GM18858 (cell line): ENCODE measurements at regions not wholly inside any gene's neighbourhood (a gene's known extent, or its start where the extent isn't known, plus 50 kb on each side); places are given as distances from the start of the nearest gene placed in this dataset.

Experiments
- ATAC-seq: cut with Tn5 transposase; IDR thresholded peaks from one replicate; pipeline ENCODE4 v1.9.1; 2021; ENCODE audit not compliant: unreplicated experiment

- no peak for ATAC-seq
Measured at GRCh38 chr6:18752278-18753068, 365.3 kb downstream of the RNF144B start.

GRCh38 chr6:18753076-18753475, 365.9 kb downstream of the RNF144B start:
- no peak for ATAC-seq

- no peak for ATAC-seq
Measured at GRCh38 chr6:18763086-18763485, 375.9 kb downstream of the RNF144B start.

- ATAC-seq: no peak
Measured at GRCh38 chr6:18784794-18785193, 397.6 kb downstream of the RNF144B start.

- no peak for ATAC-seq
Measured at GRCh38 chr6:18785810-18786490, 398.8 kb downstream of the RNF144B start.

- ATAC-seq: no peak
Measured at GRCh38 chr6:18792866-18793265, 405.7 kb downstream of the RNF144B start.

GRCh38 chr6:18795726-18796125, 408.6 kb downstream of the RNF144B start:
- ATAC-seq: no peak

- no peak for ATAC-seq
Measured at GRCh38 chr6:18820725-18821124, 433.6 kb downstream of the RNF144B start.

- no peak for ATAC-seq
Measured at GRCh38 chr6:18823782-18824386, 436.7 kb downstream of the RNF144B start.

GRCh38 chr6:18829272-18829870, 442.2 kb downstream of the RNF144B start:
- ATAC-seq: no peak

- ATAC-seq: no peak
Measured at GRCh38 chr6:18835976-18836375, 448.8 kb downstream of the RNF144B start.

GRCh38 chr6:18837013-18837412, 449.9 kb downstream of the RNF144B start:
- ATAC-seq: no peak

- ATAC-seq: no peak
Measured at GRCh38 chr6:18842534-18842933, 455.4 kb downstream of the RNF144B start.

- no peak for ATAC-seq
Measured at GRCh38 chr6:18845896-18846295, 458.7 kb downstream of the RNF144B start.

- no peak for ATAC-seq
Measured at GRCh38 chr6:18846327-18846726, 459.2 kb downstream of the RNF144B start.

GRCh38 chr6:18861204-18861603, 474.1 kb downstream of the RNF144B start:
- ATAC-seq: no peak

- no peak for ATAC-seq
Measured at GRCh38 chr6:18883268-18883667, 496.1 kb downstream of the RNF144B start.

- no peak for ATAC-seq
Measured at GRCh38 chr6:18883851-18884250, 496.7 kb downstream of the RNF144B start.

GRCh38 chr6:18893540-18894269, 506.6 kb downstream of the RNF144B start:
- no peak for ATAC-seq

- ATAC-seq: no peak
Measured at GRCh38 chr6:18897350-18897749, 510.2 kb downstream of the RNF144B start.

GRCh38 chr6:18904681-18905080, 517.5 kb downstream of the RNF144B start:
- ATAC-seq: no peak
